ENCODE measurements at regions not wholly inside any gene's neighbourhood (a gene's known extent, or its start where the extent isn't known, plus 50 kb on each side); places are given as distances from the start of the nearest gene placed in this dataset.

GRCh38 chr10:128465697-128466096, 339.5 kb upstream of the MKI67 start:
- no peak for DNase-seq (ENCODE audit: low read depth in 2 of 2)

GRCh38 chr10:128466831-128467371, 340.7 kb upstream of the MKI67 start:
- no peak for DNase-seq (ENCODE audit: low read depth in 2 of 2)

DNA sequence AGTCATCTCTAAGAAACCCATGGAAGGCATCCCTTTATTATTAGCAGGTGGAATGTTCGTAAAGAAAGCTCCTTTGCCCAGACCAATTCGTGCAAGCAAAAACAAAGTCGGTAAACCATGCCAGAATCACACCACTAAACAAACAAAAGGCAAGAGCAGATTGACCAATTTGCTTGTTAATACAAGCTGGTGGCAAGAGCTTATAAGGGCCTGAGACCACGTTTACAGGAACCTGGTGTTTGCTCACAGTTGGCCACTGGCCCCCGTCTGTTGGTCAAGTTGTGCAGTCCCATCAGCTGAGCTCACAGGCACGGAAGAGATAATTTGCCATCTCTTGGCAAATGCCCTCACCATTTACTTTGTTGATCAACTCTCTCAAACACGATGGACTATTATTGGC, 342.2 kb upstream of the MKI67 start:
- no peak for DNase-seq (ENCODE audit: low read depth in 2 of 2)

DNA sequence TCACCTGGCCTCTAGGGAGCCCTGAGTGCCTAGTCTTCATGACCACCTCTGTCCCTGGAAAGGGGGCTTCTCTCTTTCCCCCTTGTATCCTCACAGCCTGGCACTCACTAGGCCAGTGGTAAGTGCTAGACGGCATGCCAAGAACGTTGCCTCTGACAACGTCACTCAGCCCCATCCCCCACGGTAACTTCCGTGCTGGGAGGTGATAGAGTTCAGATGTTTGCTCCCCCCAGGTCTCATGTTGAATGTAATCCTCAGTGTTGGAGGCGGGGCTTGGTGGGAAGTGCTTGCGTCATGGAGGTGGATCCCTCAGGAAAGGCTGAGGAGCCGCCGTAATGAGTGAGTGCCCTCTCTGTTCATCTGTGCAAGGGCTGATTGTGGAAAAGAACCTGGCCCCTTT, 343.3 kb upstream of the MKI67 start:
- no peak for DNase-seq (ENCODE audit: low read depth in 2 of 2)

DNA sequence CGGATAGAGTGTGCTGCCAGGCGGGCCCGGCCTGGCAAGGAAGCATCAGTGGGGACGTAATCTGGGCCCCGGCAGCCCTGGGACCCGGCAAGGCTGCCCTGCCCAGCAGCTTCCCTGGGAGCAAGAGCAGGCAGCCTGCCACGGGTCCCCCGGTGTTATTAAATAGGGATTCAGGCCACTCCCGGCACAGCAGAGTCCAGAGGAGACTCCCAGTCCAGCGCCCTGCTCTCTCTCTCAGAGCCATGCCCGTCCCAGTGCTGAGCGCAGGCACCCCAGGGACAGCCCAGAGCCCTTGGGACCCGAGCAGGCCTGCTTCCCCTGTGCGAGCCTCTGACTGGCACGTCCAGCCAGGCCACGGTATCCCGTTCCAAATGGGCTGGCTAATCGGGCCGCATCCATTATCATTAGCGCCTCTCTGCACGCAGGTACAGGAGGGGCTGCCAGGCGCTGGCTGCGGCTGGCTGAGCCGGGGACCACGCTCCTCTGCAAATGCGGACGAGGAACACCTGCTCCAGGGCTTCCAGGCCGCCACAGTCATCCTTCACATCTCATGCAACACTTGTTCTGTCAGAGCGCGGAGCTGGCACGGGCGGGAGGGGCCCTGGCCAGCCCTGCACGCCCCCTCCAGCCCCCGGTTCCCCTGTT, 344.2 kb upstream of the MKI67 start:
- no peak for DNase-seq (ENCODE audit: low read depth in 2 of 2)

DNA sequence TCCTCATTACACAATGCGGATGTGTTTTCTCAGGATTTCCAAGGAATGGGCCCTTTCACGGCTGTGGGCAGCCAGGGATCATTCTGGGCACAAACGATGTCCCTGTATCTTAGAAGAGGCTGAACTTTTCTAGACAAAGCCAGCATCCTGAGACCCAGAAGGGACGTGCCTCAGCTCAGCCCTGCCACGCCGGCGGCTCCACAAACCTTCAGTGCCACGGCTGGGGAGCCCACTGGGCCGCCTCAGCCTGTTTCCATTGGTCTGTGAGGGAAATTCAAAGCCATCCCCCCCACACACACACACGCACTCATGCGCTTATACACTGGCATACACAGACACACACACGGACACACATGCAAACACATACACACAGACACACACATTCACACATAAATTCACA, 344.9 kb upstream of the MKI67 start:
- DNase-seq (ENCODE audit: low read depth in 2 of 2) = no peak

GRCh38 chr10:128472196-128472595, 346.0 kb upstream of the MKI67 start:
- DNase-seq (ENCODE audit: low read depth in 2 of 2) = no peak

DNA sequence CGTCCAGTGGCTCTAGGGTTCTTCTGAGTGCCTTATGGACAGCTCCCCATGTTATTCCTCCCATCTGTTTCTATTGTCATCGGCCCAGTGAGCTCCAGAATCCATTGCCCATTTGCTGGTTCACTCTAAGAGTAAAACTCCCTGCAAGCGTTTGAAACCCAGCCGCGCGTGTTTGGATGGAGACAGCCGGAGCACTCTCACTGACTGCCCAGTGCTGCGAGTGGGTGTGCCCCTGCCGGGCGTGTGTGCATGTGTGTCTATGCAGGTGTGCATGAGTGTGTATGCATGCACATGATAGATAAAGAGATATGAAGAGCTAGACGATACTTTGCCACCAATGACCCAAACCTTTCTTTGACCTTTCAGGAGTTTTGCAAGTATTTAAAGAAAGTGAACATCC, 347.2 kb upstream of the MKI67 start:
- no peak for DNase-seq (ENCODE audit: low read depth in 2 of 2)

DNA sequence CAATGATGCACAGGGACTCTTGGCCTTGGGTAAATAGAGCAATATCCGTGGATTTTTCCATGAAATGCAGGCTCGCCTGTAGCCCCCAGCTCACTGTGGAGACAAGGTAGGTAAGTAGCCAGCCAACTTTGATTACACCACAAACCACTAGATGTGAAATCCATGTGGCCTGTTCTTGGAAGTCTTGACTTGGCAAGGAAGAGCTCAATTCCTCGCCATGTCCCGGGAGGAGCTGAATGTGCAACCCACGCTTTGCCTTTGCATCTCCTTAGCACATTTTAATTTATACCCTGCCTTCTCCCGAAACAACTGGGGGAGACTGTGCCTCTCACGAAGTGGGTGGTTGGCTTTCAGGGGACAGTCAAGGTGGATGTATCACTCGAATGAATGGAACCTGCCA, 347.7 kb upstream of the MKI67 start:
- DNase-seq (ENCODE audit: low read depth in 2 of 2) = no peak

DNA sequence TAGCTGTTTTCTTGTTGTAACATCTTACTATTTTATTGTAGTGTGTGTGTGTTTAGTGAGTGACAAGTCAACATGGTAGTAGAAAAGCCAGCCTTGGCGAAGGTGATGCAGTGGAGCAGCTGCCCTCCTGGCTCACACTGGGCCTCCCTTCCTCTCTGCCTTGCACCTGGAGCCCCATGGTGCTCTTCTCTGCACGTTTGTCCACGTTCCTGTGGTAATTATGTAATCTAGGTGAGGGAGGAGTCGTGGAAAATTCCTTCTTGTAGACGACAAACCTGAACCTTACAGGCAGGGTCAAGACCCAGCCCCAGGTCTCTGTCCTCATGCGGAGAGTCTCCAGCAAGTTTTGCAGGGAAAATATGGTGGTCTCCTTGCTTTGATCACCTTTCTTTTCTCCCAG, 348.3 kb upstream of the MKI67 start:
- no peak for DNase-seq (ENCODE audit: low read depth in 2 of 2)

GRCh38 chr10:128475686-128476367, 349.6 kb upstream of the MKI67 start:
- DNase-seq (ENCODE audit: low read depth in 2 of 2) = no peak

DNA sequence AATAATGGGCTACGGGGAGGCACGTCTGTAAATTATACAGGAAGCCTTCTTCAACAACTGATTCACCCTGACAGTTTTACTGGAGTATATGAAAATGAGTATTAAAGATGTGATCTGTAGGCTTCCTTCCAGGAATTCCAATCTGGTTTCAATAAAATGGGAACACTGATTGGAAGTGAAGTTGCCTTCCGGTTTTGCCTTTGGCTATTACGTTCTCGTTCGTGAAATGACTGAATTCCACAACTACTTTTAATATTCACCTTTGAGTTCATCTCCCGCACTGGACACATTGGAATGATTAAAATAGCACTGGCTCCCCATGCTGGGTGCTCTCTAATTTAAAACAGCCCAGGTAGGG, 350.1 kb upstream of the MKI67 start:
- no peak for DNase-seq (ENCODE audit: low read depth in 2 of 2)

DNA sequence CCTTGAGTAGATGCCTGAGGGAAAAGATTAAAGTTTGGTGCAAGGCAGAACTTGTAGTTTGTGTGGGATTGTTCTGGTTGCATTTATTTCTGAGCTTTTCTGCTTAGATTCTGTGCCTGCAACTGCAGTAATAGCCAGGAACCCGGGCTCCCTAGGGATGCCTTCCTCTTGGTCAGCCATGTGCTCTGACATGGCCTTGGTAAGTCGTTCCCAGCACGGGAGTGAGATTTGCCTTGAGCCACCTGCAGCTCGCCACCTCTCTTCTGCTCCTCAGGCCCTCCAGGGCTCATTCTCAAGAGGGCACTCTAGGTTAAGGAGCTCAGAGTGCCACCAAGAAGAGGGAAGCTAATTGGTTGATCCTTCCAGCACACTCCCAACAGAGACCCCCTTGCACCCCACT, 350.6 kb upstream of the MKI67 start:
- no peak for DNase-seq (ENCODE audit: low read depth in 2 of 2)

DNA sequence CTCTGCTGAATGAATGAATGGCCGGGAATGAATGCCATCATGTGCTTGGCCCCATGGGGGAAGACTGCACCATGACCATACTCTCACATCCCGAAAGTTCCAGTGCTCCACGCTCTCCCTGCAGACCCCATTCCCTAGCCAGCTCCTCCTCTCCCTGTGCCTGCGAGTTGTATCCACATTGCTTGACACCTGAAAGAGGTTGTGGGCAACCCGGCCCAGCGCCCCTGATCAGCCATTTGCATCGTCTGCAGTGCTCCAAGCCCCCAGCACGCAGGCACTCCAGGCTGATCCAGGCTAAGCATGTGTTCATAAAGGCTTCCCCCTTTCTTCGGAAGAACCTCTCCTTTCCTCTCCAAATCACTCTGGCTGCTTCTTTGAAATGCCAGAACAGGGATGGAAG, 354.4 kb upstream of the MKI67 start:
- DNase-seq (ENCODE audit: low read depth in 2 of 2) = no peak

- no peak for DNase-seq (ENCODE audit: low read depth in 2 of 2)
These were observed 355.1 kb upstream of the MKI67 start for GRCh38 chr10:128481152-128481840.

DNA sequence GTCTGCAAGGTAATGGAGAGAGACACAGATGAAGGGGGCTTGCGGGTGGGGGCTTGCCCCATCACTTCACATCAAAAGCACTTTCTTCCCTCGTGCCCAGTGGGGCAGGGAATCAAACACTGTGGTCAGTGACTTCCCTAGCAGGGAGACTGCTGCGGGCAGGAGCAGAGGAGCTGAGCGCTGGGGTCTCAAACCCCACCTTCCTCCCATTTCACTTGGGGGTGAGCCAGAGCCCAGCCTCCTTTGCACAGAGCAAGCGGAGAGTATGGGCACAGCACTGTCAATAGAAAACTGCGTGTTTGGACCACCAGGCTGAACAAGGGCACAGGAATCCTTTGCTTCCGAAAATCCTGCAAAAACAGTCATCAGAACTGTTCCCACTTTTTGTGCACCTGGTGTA, 355.8 kb upstream of the MKI67 start:
- no peak for DNase-seq (ENCODE audit: low read depth in 2 of 2)

DNA sequence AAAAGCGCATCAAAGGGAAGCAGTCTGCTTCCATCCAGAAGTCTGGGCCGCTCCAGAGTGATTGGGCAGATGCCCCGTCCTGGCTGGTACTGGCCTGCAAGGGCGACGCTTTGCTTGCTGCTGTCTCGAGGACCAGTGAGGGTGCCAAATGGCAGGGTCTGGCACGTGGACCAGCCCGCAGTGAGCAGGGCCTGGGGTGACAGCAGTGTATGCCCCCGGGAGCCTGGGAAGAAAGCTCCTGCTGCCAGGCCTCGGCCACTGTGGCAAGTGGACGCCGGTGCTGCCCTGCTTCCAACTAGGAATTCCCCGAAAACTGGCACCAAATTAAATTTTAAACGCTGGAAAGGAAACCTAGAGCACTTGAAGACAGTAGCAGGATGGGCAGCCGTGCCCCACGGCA, 357.0 kb upstream of the MKI67 start:
- no peak for DNase-seq (ENCODE audit: low read depth in 2 of 2)

DNA sequence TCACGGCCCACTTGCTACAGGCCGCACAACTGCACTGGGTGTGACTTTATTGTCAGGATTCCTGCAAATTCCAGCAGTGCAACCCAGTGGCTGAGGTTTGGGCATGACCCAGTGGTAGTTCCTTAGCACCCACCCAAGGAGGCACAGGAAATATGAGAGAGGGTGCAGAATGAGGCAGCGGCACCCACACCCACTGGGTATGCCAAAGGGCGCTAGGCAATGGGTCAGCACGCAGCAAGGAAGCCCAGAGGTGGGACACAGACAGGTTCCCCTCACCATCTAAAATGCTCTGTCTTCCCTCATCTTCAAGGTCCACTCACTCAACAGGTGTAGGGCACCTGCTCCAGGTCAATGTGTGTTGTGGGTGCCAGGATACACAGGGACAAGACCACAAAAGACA, 357.8 kb upstream of the MKI67 start:
- DNase-seq (ENCODE audit: low read depth in 2 of 2) = no peak

DNA sequence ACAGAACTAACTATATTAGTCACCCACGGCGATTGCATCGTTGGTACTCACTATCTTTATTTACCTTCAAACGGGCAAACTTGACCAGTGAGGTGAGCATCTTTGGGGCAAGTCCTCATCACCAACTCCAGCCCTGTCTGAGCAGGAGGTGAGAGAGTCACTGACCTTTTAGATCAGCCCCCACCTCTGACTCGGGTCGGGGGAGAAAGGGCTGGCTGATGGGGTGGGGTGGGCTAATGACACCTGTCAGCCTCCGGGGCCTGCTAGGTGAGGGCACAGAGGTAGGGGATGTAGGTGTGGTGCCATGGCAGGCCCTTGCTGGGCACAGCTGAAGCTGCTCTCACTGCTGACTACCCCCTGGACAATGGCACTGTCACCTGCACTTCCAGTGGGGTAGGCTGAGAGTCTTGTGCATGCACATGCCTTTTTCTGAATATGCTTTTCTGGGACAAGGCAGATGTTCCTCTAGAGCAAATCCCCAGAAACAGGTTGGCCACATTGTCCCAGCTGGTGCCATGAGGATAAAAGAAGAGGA, 359.5 kb upstream of the MKI67 start:
- DNase-seq (ENCODE audit: low read depth in 2 of 2) = no peak

DNA sequence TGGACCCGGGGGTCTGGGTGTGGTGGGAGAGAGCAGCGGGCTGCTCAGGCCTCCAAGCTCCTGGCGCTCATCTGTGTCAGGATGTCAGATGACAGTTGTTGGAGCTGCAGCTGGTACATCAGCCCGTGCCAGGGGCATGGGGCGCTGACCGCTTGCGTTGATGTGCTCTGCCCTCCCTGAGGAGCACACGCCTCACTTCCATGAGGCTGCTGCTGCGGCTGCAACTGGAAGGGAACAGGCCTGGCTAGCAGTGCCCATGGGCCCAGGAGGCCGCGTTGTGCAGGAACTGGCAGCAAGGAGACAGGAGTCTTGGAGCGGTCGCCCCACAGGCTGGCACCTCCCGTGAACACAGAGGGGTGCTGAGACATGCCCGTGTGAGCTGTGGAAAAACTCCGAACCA, 361.3 kb upstream of the MKI67 start:
- DNase-seq (ENCODE audit: low read depth in 2 of 2) = no peak

DNA sequence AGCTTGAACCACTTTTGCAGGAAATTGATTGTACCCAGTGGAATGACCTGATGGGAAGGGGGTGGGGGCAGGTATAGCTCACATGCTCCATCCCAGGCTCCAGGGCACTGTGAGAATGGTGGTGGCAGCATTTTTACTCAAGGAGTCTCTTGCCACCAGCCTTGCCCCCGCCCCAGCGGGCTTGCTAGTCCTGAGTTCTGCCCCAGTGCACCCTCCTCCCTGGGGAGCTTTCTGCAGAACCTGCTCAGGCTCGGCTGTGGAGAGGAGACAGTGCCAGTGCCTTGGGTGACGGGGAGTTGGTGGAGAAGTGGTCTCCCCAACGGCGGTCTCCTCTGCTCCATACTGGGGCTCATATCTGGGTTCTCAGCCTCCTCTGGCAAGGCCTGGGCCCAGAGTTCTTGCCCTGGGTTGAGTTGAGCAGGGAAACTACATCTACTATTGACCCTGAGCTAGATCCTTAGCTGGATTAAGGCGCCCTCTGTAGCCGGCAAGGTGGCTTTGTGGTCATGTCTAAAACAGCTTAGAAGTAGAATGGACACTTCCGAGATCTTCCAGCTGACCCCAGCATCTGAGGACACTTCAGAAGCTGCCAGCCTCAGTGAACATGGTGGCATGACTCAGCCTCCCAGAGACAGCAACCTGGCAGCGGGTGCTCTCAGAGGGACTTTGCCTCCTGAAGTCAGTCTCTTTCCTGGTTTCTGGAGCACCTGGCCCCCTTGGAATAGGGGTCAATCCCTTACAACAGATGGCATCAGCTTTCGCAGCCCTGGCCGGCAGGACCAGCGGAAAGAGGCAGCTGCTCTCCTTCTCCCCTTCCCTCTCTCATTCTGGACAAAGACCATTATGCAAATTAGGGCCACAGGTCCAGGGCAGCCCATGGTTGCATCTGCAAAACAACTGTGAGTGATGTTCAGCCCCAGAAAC, 363.4 kb upstream of the MKI67 start:
- no peak for DNase-seq (ENCODE audit: low read depth in 2 of 2)

DNA sequence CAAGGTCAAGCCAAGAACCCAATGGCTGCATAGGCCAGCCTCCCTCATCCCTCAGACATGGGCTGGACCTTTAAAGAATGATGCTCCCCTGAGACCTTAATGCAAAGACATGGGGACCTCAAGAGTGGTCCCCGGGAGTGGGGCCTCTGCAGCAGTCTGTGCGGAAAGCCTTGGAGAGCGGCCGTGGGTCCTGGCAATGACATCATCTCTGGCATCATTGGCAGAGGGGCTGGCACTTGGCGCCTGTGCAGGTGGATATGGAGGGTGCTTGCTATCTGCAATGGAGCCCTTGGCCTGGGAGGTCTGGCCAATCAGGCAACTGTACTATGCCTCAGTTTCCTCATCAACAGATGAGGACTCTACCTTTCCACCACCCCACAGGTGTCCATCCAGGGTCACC, 365.5 kb upstream of the MKI67 start:
- DNase-seq (ENCODE audit: low read depth in 2 of 2) = no peak
